ENCODE measurements at regions not wholly inside any gene's neighbourhood (a gene's known extent, or its start where the extent isn't known, plus 50 kb on each side); places are given as distances from the start of the nearest gene placed in this dataset.
A peak's percentile ranks its signal among the peaks of the same experiment; 100 is the strongest.

- peaks cover 0 to 8% (median under 1%) of the 10 kb centered on the region in 4 experiments for H3K4me1 ChIP-seq (ENCODE audit: control extremely low read depth in 1 of 4, control insufficient read depth in 4 of 4, insufficient read depth in 4 of 4, low read length in 3 of 4)
- DNase-seq: no peak
- H3K27me3 ChIP-seq (replicated peaks in 2 of 5; ENCODE audit: control insufficient read depth in 4 of 5, insufficient read depth in 5 of 5, low read length in 4 of 5): no peaks in the 10 kb centered on the region
- H3K9me3 ChIP-seq (ENCODE audit: control extremely low read depth in 1 of 5, control insufficient read depth in 4 of 5, insufficient read depth in 2 of 5, low read depth in 1 of 5, low read length in 4 of 5): no peaks in the 10 kb centered on the region
- POLR2A ChIA-PET: no interaction called here
- H3K4me3 ChIP-seq (ENCODE audit: control insufficient read depth in 1 of 7, extremely low read depth in 1 of 7, insufficient read depth in 4 of 7, low read depth in 2 of 7, low read length in 6 of 7): no peak overlapping the region
- CTCF ChIA-PET: no interaction called here
- no CpG with 5 or more reads among the region's 1 CpG for WGBS (ENCODE audit: insufficient coverage)
- H3K27ac ChIP-seq (ENCODE audit: insufficient read depth in 1 of 2, low read depth in 1 of 2, low read length in 2 of 2, poor library complexity in 1 of 2, severe bottlenecking in 2 of 2): no peak overlapping the region
- H3K36me3 ChIP-seq (ENCODE audit: control insufficient read depth in 4 of 4, insufficient read depth in 4 of 4, low read length in 3 of 4): no peaks in the 10 kb centered on the region
Measured at GRCh38 chr13:66219506-66219905, 1010.6 kb downstream of the PCDH9 start.

- ChIA-PET POLR2A (no interaction called here), CTCF (no interaction called here)
- Histone ChIP-seq H3K4me1 (ENCODE audit: control extremely low read depth in 1 of 4, control insufficient read depth in 4 of 4, insufficient read depth in 4 of 4, low read length in 3 of 4) (peaks cover 0 to 8% (median under 1%) of the 10 kb centered on the region in 4 experiments), H3K4me3 (ENCODE audit: control insufficient read depth in 1 of 7, extremely low read depth in 1 of 7, insufficient read depth in 4 of 7, low read depth in 2 of 7, low read length in 6 of 7) (no peak overlapping the region), H3K9me3 (ENCODE audit: control extremely low read depth in 1 of 5, control insufficient read depth in 4 of 5, insufficient read depth in 2 of 5, low read depth in 1 of 5, low read length in 4 of 5) (no peaks in the 10 kb centered on the region), H3K27ac (ENCODE audit: insufficient read depth in 1 of 2, low read depth in 1 of 2, low read length in 2 of 2, poor library complexity in 1 of 2, severe bottlenecking in 2 of 2) (no peak overlapping the region), H3K36me3 (ENCODE audit: control insufficient read depth in 4 of 4, insufficient read depth in 4 of 4, low read length in 3 of 4) (no peaks in the 10 kb centered on the region), H3K27me3 (replicated peaks in 2 of 5; ENCODE audit: control insufficient read depth in 4 of 5, insufficient read depth in 5 of 5, low read length in 4 of 5) (no peaks in the 10 kb centered on the region)
- no peak for DNase-seq
Measured at GRCh38 chr13:66218583-66218982, 1011.6 kb downstream of the PCDH9 start.

GRCh38 chr13:66216728-66217127 lies 1013.4 kb downstream of the PCDH9 start:
- Histone ChIP-seq H3K27me3 (replicated peaks in 2 of 5; ENCODE audit: control insufficient read depth in 4 of 5, insufficient read depth in 5 of 5, low read length in 4 of 5) (no peaks in the 10 kb centered on the region), H3K36me3 (ENCODE audit: control insufficient read depth in 4 of 4, insufficient read depth in 4 of 4, low read length in 3 of 4) (no peaks in the 10 kb centered on the region), H3K27ac (ENCODE audit: insufficient read depth in 1 of 2, low read depth in 1 of 2, low read length in 2 of 2, poor library complexity in 1 of 2, severe bottlenecking in 2 of 2) (no peak overlapping the region), H3K9me3 (ENCODE audit: control extremely low read depth in 1 of 5, control insufficient read depth in 4 of 5, insufficient read depth in 2 of 5, low read depth in 1 of 5, low read length in 4 of 5) (no peaks in the 10 kb centered on the region), H3K4me1 (ENCODE audit: control extremely low read depth in 1 of 4, control insufficient read depth in 4 of 4, insufficient read depth in 4 of 4, low read length in 3 of 4) (peaks cover 0 to 4% (median 0%) of the 10 kb centered on the region in 4 experiments), H3K4me3 (ENCODE audit: control insufficient read depth in 1 of 7, extremely low read depth in 1 of 7, insufficient read depth in 4 of 7, low read depth in 2 of 7, low read length in 6 of 7) (no peak overlapping the region)
- no peak for DNase-seq
- CTCF ChIA-PET: no interaction called here
- WGBS (ENCODE audit: insufficient coverage): 65% methylated on average over 4 of the region's 6 CpGs
- POLR2A ChIA-PET: no interaction called here

- no peaks in the 10 kb centered on the region for H3K36me3 ChIP-seq (ENCODE audit: control insufficient read depth in 4 of 4, insufficient read depth in 4 of 4, low read length in 3 of 4)
- no peak for DNase-seq
- no peaks in the 10 kb centered on the region for H3K27me3 ChIP-seq (replicated peaks in 2 of 5; ENCODE audit: control insufficient read depth in 4 of 5, insufficient read depth in 5 of 5, low read length in 4 of 5)
- POLR2A ChIA-PET: no interaction called here
- peaks cover 0 to 4% (median 0%) of the 10 kb centered on the region in 4 experiments for H3K4me1 ChIP-seq (ENCODE audit: control extremely low read depth in 1 of 4, control insufficient read depth in 4 of 4, insufficient read depth in 4 of 4, low read length in 3 of 4)
- no peaks in the 10 kb centered on the region for H3K9me3 ChIP-seq (ENCODE audit: control extremely low read depth in 1 of 5, control insufficient read depth in 4 of 5, insufficient read depth in 2 of 5, low read depth in 1 of 5, low read length in 4 of 5)
- no peak overlapping the region for H3K27ac ChIP-seq (ENCODE audit: insufficient read depth in 1 of 2, low read depth in 1 of 2, low read length in 2 of 2, poor library complexity in 1 of 2, severe bottlenecking in 2 of 2)
- CTCF ChIA-PET: no interaction called here
- no peak overlapping the region for H3K4me3 ChIP-seq (ENCODE audit: control insufficient read depth in 1 of 7, extremely low read depth in 1 of 7, insufficient read depth in 4 of 7, low read depth in 2 of 7, low read length in 6 of 7)
Measured at GRCh38 chr13:66214467-66214866, 1015.7 kb downstream of the PCDH9 start.

- DNase-seq: peak in 2 of 3 donors; percentile 42 to 44
- 43% methylated on average over 1 of the region's 1 CpG for WGBS (ENCODE audit: insufficient coverage)
- peaks cover 0 to 4% (median 0%) of the 10 kb centered on the region in 4 experiments for H3K4me1 ChIP-seq (ENCODE audit: control extremely low read depth in 1 of 4, control insufficient read depth in 4 of 4, insufficient read depth in 4 of 4, low read length in 3 of 4)
- no peak overlapping the region for H3K4me3 ChIP-seq (ENCODE audit: control insufficient read depth in 1 of 7, extremely low read depth in 1 of 7, insufficient read depth in 4 of 7, low read depth in 2 of 7, low read length in 6 of 7)
- H3K9me3 ChIP-seq (ENCODE audit: control extremely low read depth in 1 of 5, control insufficient read depth in 4 of 5, insufficient read depth in 2 of 5, low read depth in 1 of 5, low read length in 4 of 5): no peaks in the 10 kb centered on the region
- CTCF ChIA-PET: no interaction called here
- H3K27ac ChIP-seq (ENCODE audit: insufficient read depth in 1 of 2, low read depth in 1 of 2, low read length in 2 of 2, poor library complexity in 1 of 2, severe bottlenecking in 2 of 2): no peak overlapping the region
- no peaks in the 10 kb centered on the region for H3K27me3 ChIP-seq (replicated peaks in 2 of 5; ENCODE audit: control insufficient read depth in 4 of 5, insufficient read depth in 5 of 5, low read length in 4 of 5)
- POLR2A ChIA-PET: no interaction called here
- no peaks in the 10 kb centered on the region for H3K36me3 ChIP-seq (ENCODE audit: control insufficient read depth in 4 of 4, insufficient read depth in 4 of 4, low read length in 3 of 4)
Measured at GRCh38 chr13:66212511-66212910, 1017.6 kb downstream of the PCDH9 start.

- Histone ChIP-seq H3K36me3 (ENCODE audit: control insufficient read depth in 4 of 4, insufficient read depth in 4 of 4, low read length in 3 of 4) (no peaks in the 10 kb centered on the region), H3K4me1 (ENCODE audit: control extremely low read depth in 1 of 4, control insufficient read depth in 4 of 4, insufficient read depth in 4 of 4, low read length in 3 of 4) (peaks cover 0 to 4% (median 0%) of the 10 kb centered on the region in 4 experiments), H3K4me3 (ENCODE audit: control insufficient read depth in 1 of 7, extremely low read depth in 1 of 7, insufficient read depth in 4 of 7, low read depth in 2 of 7, low read length in 6 of 7) (no peak overlapping the region), H3K27ac (ENCODE audit: insufficient read depth in 1 of 2, low read depth in 1 of 2, low read length in 2 of 2, poor library complexity in 1 of 2, severe bottlenecking in 2 of 2) (no peak overlapping the region), H3K9me3 (ENCODE audit: control extremely low read depth in 1 of 5, control insufficient read depth in 4 of 5, insufficient read depth in 2 of 5, low read depth in 1 of 5, low read length in 4 of 5) (no peaks in the 10 kb centered on the region), H3K27me3 (replicated peaks in 2 of 5; ENCODE audit: control insufficient read depth in 4 of 5, insufficient read depth in 5 of 5, low read length in 4 of 5) (no peaks in the 10 kb centered on the region)
- WGBS (ENCODE audit: insufficient coverage): 75% methylated on average over 2 of the region's 3 CpGs
- ChIA-PET CTCF (interaction anchor here (0.6 kb wide), 1 partner anchor 98 kb away, joined by 3 read pairs; no protein-coding TSS in a partner anchor), POLR2A (no interaction called here)
- no peak for DNase-seq
Measured at GRCh38 chr13:66210677-66211076, 1019.5 kb downstream of the PCDH9 start.

- CTCF ChIA-PET: interaction anchor here (1.2 kb wide), 1 partner anchor 9 kb away, joined by 3 read pairs; no protein-coding TSS in a partner anchor
- H3K27me3 ChIP-seq (replicated peaks in 2 of 5; ENCODE audit: control insufficient read depth in 4 of 5, insufficient read depth in 5 of 5, low read length in 4 of 5): no peaks in the 10 kb centered on the region
- no peak overlapping the region for H3K4me3 ChIP-seq (ENCODE audit: control insufficient read depth in 1 of 7, extremely low read depth in 1 of 7, insufficient read depth in 4 of 7, low read depth in 2 of 7, low read length in 6 of 7)
- H3K27ac ChIP-seq (ENCODE audit: insufficient read depth in 1 of 2, low read depth in 1 of 2, low read length in 2 of 2, poor library complexity in 1 of 2, severe bottlenecking in 2 of 2): no peak overlapping the region
- no peak for DNase-seq
- peaks cover 0 to 4% (median 0%) of the 10 kb centered on the region in 4 experiments for H3K4me1 ChIP-seq (ENCODE audit: control extremely low read depth in 1 of 4, control insufficient read depth in 4 of 4, insufficient read depth in 4 of 4, low read length in 3 of 4)
- POLR2A ChIA-PET: no interaction called here
- no peaks in the 10 kb centered on the region for H3K9me3 ChIP-seq (ENCODE audit: control extremely low read depth in 1 of 5, control insufficient read depth in 4 of 5, insufficient read depth in 2 of 5, low read depth in 1 of 5, low read length in 4 of 5)
- H3K36me3 ChIP-seq (ENCODE audit: control insufficient read depth in 4 of 4, insufficient read depth in 4 of 4, low read length in 3 of 4): no peaks in the 10 kb centered on the region
- no CpG with 5 or more reads among the region's 3 CpGs for WGBS (ENCODE audit: insufficient coverage)
Measured at GRCh38 chr13:66208589-66208988, 1021.5 kb downstream of the PCDH9 start.
